ENCODE measurements at regions not wholly inside any gene's neighbourhood (a gene's known extent, or its start where the extent isn't known, plus 50 kb on each side); places are given as distances from the start of the nearest gene placed in this dataset.

DNA sequence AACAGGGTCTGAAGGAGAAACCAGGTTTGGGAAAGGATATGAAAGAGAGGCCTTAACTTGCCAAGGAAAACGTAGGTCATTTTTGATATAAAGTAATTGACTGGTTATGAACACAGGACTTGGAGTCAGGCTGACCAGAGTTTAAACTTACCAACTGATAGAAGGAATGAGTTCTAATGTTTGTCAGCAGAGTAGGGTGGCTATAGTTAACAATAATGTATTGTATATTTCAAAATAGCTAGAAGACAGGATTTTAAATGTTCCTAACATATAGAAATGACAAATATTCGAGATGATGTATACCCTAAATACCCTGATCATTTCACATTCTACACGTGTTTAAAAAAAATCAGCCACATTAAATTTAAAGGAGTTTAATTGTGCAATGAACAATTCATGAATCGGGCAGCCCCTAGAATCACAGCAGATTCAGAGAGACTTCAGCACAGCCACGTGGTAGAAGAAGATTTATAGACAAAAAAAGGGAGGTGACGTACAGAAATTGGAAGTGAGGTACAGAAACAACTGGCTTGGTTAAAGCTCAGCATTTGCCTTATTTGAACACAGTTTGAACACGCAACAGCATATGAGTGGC lies 52.5 kb upstream of the PLEKHG7 start:
- DNase-seq, result no peak

DNA sequence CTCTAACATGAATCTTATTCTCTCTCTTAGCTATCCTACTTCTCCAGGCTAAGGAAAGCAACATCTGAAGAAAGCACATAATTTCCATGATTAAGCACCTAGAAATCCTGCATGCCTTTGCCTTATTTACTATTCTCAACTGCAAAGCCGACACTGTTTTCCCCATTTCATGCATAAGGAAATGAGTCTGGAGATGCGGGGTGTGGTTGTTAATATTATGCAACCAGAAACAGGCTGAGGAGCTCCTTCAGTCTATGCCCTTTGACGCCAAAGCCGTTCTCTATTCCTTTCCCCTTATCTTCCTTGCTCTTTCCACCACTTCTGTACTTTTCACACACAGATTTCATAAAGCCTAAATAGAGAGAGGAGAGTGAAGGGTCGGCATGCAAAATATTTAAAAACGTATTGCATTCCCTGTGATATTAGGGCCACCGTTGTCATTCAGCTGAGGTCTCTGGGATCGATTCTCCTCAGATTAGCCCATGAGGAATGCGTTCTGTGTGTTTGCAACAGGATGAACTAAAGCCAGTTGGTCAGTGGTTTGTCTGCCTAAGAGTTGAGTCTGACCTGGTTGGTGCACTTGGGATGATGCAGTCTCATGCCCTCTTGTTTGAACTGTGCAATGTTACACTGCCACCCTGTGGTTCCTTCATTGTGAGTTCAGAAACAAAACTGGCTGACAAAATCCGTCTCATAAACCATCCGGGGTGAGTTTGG lies 53.1 kb upstream of the PLEKHG7 start:
- peak; percentile 33 for DNase-seq

DNA sequence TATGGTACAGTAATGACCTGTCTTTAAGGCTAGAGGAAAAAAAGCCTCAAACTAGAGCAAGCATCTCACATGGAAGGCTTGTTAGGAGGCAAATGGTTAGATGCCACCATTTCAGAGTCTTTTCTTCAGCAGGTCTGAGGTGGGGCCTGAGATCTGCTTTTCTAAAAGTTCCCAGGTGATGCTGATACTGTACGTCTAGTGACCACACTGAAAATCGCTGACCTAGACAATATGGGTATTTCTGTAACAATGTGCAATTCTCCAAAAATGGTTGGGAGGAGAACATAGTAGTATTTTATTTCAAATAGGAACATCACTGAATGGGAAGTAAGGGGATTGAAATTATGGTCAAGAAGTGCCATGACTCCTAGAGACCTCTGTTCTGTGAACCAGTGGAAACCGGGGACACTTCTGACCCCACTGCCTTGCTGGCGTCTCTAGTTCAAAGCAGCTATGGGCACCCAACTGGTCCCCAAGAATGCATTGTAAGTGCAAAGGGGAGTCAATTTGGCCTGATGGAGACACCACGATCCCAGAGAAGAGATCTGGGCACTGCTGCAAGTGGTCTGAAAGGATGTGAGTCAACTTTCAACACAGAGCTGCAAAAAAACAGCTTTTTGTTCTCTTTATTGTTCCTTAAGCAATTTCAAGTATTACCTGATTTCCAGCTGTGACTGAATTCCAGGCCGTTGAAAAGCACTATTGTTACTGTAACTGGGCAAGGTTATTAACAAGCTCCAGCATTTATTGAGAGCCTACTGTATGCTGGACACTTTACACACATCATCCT lies 54.4 kb upstream of the PLEKHG7 start:
- DNase-seq, result no peak

DNA sequence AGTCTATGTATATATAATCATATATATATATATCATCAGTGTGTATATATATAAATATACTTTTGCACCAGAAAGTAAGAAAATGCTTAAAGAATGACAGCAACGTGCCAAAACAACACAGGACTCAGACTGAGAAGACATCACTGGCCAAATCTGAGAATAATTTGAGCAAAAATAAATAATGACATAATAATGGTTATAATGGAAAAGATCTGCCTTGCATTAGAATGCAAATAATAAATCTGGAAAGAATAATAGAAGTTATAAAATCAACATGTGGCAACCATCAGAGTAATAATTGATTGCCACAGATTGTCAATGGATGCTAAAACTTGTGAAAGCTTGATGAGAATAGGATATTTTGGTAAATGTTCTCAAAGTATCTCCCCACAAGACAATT lies 61.5 kb upstream of the PLEKHG7 start:
- DNase-seq, result no peak

DNA sequence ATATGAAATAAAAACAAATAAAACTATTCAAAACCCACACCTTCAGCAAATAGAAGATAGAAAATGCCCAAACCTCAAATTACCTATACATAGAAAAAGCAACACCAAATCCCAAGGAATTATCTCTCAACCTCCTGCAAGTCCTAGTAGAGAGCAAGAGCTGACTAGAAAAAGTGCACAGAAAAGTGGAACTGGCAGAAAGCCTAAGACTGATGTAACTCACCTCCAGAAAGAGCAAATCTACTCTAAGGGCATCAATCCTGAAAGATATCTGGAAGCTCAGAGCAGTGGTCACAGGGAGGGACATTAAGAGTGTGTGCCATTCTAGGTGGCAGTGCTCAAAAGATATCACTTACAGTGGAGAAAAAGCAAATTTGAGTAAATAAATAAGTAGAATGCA lies 62.1 kb upstream of the PLEKHG7 start:
- DNase-seq, result no peak

DNA sequence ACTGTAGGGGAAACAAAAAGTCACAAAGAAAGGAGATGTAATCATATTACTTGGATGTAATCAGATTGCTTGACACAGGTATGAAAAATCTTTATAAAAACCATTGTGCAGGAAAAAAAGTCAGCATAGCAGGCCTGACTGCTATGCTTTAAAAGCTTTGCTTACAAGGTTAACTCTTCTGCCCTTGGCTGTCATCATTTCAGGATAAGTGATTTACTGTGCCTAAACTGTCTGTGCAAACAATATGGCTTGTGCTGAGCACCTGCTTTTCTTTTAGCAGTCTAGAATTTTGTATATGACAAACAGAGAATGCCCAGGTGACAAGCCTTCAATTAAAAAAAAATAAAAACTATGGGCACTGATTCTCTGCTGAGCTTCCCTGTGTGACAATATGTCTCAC lies 63.8 kb upstream of the PLEKHG7 start:
- DNase-seq, result no peak

DNA sequence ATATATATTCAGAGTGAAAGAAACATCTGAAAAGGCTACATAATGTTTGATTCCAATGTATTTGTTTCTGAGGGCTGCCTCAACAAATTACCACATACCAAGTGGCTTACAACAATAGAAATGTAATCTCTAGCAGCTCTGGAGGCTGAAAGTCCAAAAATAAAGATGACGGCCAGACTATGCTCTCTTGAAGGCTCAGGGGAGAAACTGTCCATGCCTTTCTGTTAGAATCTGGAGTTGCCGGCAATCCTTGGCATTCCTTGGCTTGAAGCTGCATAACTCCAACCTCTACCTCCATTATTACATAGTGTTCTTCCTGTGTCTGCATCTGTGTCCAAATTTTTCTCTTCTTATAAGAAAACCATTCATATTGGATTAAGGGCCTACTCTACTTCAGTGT lies 68.1 kb upstream of the PLEKHG7 start:
- DNase-seq, result no peak

DNA sequence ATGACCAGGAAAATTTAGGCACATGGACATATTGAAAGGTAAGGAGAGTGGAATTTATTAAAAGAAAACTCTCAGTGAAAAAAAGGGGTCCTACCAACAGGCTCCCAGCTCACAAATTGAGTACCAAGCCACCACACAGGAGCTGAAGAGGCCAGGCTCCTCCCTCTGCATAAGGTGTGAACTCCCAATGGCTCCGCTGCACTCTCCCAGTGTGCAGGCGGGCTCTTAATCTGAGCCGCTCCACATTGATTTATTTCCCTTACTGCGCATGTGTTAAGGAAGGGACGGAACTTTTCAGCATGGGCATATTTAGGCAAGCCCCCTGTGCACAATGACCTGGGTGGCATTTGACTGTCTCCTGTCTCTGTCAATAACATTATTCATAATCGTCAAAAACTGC lies 68.6 kb upstream of the PLEKHG7 start:
- no peak for DNase-seq

DNA sequence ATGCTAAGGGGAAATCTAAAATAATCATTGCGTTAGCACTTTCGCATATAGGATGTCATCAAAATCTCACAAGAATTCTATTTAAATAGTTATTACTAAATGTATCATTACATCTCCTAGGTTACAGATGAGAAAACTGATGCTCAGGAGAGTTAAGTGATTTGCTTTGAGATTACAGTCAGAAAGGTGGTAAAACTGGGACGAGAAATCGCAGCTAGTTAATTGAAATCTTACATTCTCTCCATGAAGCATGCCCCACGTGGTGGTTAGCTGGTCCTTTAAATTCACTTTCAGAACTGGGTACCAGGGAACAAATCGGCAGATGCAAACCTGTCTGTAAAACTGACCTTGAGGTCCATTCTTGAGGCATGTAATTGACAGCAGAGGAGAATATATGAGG lies 71.8 kb upstream of the PLEKHG7 start:
- DNase-seq, result no peak

DNA sequence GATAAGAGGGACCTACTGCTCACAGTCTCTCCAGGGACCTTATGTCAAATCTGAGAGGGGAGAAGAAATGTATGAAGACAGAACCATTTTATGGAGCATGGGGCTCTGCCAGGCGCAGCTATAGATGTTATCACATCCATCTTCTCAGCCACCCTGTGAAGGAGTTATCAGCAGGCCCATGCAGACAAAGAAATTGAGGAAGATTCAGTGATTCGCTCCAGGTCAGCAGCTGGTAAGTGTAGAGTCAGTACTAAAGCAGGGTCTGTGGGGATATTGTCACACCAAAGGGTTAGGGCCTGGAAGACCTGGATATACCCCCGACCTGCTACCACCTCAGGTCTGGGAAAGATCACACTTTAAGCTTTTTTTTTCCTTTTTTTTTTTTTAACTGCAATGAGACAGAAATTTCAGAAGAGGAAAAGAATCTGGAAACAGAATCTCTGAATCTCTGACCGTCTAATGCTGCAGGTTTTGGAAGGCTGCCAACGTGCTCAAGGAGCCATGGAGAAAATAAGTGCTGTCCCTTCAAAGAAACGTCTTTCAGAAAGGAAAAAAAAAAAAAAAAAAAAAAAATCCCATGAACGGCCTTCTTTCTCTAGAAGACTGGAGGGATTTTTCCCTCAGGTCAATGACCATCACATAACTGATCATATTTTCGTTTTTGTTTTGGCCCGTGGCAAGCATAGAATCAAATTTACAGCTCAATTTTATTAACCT lies 73.3 kb upstream of the PLEKHG7 start:
- no peak for DNase-seq

DNA sequence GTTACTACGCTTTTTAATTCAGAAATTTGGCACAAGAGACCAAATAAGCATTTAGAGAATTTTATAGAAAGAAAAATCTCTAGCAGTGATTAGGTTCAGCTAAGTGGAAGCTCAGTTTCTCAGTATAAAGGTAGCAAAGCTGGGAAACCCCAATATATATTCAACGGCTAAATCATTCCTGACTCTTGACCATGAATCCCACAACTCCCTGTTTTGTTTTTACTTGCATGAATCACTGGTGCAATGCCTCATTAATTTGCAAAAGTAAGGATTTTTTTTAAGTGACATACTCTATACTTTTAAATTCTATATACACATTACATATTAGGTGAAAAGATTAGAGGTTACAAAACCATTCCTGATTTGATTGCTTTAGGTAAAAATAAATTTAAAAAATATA lies 74.3 kb upstream of the PLEKHG7 start:
- DNase-seq, result no peak

DNA sequence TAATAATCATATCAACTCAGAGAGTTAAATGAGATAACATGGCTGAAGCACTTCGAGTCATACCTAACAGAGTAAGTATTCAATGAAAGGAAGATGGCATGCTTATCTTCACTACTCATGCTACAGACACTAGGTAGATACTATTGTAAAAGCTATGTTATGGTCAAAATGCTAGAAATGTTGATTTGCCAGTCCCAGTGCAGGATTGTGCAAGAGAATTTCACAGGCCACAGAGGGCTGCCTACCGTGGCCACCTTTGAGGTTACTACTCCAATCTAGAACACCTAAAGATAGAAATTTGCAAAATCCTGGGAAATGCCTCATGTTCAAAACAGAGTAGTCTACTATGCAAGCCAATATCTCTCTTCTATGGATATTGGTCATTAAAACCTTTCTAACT lies 75.3 kb upstream of the PLEKHG7 start:
- no peak for DNase-seq

DNA sequence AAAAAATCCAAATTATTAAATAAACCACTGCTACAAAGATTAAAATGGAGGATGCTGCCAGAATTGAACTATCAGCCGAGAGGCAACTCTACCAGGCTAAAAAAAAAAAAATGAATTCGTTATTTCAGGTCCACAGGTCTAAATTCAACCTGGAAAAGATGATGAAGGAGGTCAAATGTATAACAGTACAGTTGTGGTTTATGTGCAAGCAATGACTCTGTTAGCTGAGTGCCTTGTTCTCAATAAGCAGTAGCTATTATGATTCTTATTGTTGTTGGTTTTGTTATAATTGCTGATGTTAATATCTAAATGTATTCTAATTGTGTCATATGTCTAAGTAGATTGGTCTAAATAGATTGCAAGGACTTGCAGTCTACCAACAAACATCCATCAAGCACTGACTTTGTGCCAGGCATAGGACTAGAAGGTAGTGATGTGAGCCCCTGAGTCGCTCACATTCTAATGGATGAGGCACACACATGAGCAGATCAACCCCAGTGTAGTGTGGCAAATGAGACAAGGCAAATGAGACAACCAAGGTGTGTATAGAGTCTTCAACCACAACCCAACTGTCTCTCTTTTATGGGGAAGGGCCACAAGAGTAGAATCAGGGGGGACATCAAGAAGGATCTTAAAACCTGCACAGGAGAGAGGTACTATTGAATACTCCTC lies 77.0 kb upstream of the PLEKHG7 start:
- no peak for DNase-seq

DNA sequence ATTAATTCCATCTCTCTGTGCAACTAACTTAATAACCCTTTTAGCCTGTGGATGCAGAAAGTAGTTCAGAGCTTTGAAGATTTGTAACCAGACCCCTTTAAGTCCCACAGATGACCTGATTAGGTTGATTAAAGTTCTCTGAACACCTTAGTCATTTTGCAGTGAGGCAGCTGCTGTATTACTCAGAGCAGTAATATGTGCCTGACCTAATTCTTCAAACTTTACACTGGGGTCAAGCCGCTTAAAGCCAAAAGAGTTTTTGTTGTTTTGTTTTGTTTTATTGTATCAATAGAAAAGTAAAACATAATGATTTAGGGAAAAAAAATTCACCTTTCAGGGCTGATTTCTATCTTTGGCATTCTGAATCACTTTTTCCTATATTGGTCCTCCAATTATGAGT lies 78.6 kb upstream of the PLEKHG7 start:
- no peak for DNase-seq

DNA sequence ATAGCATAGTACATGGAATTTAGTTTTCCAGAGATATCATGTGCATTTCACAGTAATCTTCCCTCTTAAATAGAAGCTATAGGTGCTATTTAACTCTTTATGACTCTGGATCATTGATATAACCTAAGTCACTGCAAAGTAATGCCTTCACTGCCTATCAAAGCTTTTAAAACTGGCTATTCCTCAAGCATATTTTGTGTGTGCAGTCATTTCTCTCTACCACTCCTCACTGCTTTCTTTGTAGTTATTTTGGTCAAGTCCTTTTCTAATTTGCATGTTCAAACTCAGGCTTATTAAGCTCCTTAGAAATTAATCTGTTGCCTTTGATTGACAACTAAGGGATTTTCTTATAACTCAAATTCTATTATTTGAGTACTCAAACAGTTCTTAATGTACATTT lies 79.4 kb upstream of the PLEKHG7 start:
- no peak for DNase-seq

DNA sequence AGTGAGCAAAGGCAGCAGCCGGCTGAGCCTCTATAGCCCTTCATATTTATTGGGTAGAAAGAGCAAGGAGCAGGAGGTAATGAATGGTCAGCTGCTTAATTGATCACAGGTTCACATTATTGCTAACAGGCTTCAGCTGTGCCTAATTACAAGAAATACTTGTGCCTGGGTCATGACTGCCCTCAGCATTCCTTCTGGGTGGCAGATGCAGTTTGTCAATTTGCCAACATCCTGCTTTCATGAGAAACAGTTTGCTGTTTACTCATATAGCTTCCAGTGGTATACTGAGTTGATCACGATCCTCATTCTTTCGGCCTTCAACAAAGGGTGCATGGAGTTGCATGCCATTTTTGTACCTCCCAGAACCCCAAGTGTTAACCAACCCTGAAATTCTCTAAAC lies 81.0 kb upstream of the PLEKHG7 start:
- DNase-seq, result no peak

DNA sequence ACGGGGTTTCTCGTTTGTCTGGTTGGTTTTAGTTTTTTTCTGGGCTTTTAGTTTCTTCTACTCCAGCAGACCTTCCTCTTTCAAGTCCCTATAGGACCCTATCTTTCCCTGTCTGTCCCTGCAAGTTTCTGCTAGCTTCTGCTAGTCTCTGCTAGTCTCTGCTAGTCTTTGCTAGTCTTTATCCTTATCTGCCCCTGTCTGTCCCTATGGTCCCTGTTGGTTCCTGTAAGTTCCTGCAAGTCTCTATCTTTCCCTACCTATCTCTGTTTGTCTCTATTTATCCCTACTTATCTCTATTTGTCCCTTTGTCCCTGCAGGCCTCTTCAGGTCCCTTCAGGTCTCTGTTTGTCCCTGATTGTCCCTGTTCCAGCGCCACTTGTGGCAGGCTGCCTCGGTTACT lies 81.5 kb upstream of the PLEKHG7 start:
- no peak for DNase-seq

DNA sequence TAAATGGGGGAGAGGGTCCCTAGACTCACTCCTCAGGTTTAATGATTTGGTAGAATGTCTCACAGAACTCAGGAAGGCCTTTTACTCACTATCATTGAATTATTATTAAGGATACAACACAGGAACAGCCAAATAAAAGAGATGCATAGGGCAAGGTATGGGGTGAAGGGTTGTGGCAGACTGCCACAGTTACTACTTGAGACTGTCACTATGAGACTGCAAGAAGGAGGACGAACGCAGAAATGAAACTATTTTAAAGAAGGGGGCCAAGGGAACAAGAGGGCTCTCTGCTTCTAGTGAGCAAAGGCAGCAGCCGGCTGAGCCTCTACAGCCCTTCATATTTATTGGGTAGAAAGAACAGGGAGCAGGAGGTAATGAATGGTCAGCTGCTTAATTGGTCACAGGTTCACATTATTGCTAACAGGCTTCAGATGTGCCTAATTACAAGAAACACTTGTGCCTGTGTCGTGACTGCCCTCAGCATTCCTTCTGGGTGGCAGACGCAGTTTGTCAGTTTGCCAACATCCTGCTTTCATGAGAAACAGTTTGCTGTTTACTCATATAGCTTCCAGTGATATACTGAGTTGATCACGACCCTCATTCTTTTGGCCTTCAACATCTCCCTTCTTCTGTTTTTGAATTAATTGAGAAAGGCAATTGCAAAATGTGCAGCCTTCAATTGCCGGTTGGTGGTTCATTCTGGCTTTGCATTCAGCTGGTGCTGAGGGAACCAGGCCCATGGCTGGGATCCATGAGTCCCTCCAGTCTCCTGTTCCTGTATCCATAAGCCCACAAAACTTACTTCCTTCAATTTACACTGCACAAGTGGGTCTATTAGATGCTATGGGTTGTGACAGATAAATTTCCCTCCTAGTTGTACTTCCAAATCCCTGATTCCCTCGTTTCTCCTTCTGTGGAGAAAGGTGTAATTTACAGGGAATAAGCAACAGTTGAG lies 82.8 kb upstream of the PLEKHG7 start:
- no peak for DNase-seq

DNA sequence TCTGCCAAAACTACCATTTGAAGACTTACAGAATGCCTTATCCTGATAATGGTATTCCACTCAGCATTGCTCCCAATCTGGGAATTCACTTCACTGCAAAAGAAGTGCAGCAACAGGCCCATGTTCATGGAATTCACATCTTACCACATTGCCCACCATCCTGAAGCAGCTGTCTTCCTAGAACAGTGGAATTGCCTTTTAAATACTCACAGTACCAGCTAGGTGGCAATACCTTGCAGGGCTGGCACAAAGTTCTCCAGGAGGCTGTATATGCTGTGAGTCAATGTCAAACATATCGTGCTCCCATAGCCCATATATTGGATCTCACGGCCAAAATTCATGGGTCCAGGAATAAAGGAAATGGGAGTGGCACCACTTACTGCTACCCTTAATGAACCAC lies 83.8 kb upstream of the PLEKHG7 start:
- no peak for DNase-seq

DNA sequence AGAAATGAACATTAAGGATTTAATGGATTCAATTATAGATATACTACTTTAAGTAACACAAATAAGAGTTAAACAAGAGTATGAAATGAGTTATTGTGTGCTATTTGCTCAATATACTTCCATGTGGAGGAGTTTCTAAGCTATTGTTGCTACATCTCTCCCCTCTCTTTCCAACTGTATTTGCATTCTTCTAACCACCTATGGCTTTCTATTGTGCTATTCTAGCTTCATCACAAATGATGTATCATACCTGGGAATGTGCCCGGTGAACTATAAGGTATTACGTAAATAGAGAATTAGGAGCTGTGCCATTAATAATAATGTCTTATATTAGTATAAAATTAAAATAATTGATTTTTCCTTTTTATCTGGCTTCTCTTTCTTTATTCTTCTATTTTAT lies 87.1 kb upstream of the PLEKHG7 start:
- no peak for DNase-seq

DNA sequence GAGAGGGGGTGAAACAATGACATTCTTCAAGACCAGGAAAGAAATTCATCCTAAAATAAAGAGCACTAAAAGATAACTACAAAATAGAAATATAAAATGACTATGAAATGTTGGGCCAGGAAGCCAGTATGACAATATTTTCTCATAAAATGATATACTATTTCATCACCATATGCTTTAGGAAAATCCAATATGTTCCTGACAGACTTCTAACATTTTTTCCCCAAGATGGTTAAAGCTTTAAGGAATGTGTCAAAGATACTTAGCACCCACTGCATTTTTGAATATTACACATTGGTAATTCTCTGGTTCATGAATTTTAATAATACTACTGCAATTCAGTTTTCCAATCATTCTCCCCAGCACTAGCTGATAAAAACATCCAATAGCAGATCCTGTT lies 87.7 kb upstream of the PLEKHG7 start:
- DNase-seq, result no peak

DNA sequence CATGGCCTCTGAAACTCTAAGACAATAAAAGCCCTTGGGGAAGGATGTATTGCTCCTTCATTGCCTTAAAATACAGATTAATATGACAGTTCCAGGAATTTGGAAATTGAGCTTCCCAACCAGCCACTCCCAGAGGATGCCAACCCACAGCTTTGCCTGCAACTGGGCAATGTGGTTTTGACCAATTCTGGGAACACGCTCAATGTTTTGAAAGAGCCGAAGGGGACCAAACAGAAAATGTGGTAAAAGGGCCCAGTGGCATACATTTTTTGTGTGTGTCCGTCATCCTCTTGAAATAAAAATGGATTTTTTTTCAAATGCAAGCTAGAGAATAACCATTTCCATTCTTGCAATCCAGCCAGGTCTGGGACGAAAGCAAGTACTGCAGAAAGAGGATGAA lies 88.3 kb upstream of the PLEKHG7 start:
- DNase-seq, result no peak
